ENCODE measurements at regions not wholly inside any gene's neighbourhood (a gene's known extent, or its start where the extent isn't known, plus 50 kb on each side); places are given as distances from the start of the nearest gene placed in this dataset.

GRCh38 chr7:124460555-124460954 is 305.0 kb downstream of the GPR37 start:
- no peak overlapping the region for H2AFZ ChIP-seq (ENCODE audit: low read length)
- no peaks in the 10 kb centered on the region for H3K79me2 ChIP-seq (ENCODE audit: insufficient read depth, low read length)
- H3K9ac ChIP-seq (ENCODE audit: extremely low read depth, insufficient read length, low read length): no peak overlapping the region
- no peaks in the 10 kb centered on the region for H3K27me3 ChIP-seq (ENCODE audit: insufficient read depth, low read length)
- no peaks in the 10 kb centered on the region for H3K36me3 Mint-ChIP-seq (ENCODE audit: insufficient read depth in 1 of 3, low read depth in 3 of 3)
- H3K18ac ChIP-seq (ENCODE audit: insufficient read length, low read depth, low read length): no peak overlapping the region
- no peaks in the 10 kb centered on the region for H3K4me1 ChIP-seq (ENCODE audit: insufficient read depth, low read length)
- H4K5ac ChIP-seq (ENCODE audit: insufficient read length, low read depth, low read length): no peak overlapping the region
- H3K56ac ChIP-seq (ENCODE audit: insufficient read length, low read depth, low read length): no peak overlapping the region
- H2BK12ac ChIP-seq (ENCODE audit: insufficient read length, low read depth, low read length): no peak overlapping the region
- no peak overlapping the region for H2BK15ac ChIP-seq (ENCODE audit: low read depth, low read length)
- no peak overlapping the region for H3K4ac ChIP-seq (ENCODE audit: low read depth, low read length)
- no peak overlapping the region for H2BK5ac ChIP-seq (ENCODE audit: insufficient read length, low read length)
- H2AK5ac ChIP-seq (ENCODE audit: insufficient read length, low read length): no peak overlapping the region
- no peak for DNase-seq
- H3K4me2 ChIP-seq (ENCODE audit: insufficient read depth, insufficient read length, low read length): no peak overlapping the region
- H3K23ac ChIP-seq (ENCODE audit: insufficient read length, low read depth, low read length): no peak overlapping the region
- no peak overlapping the region for H4K91ac ChIP-seq (ENCODE audit: insufficient read length, low read depth, low read length)
- no peak overlapping the region for H3T11ph ChIP-seq (ENCODE audit: low read length)
- no peaks in the 10 kb centered on the region for H4K20me1 ChIP-seq (ENCODE audit: control insufficient read depth, insufficient read depth, insufficient read length)
- no peak overlapping the region for H2BK20ac ChIP-seq (ENCODE audit: low read depth, low read length, poor library complexity, severe bottlenecking)
- peaks cover 0 to 2% of the 10 kb centered on the region in 2 experiments; a peak in 2 of 5 replicates for H3K9me3 Mint-ChIP-seq
- no peaks in the 10 kb centered on the region for H3K4me1 Mint-ChIP-seq
- H3K79me1 ChIP-seq (ENCODE audit: insufficient read depth, low read depth, low read length, poor library complexity, severe bottlenecking): no peaks in the 10 kb centered on the region
- H3K23me2 ChIP-seq (ENCODE audit: insufficient read length, low read depth, low read length, poor library complexity, severe bottlenecking): no peaks in the 10 kb centered on the region
- no peak overlapping the region for H3K14ac ChIP-seq (ENCODE audit: insufficient read depth, low read length)
- no peak overlapping the region for H3K27ac Mint-ChIP-seq
- no peaks in the 10 kb centered on the region for H3K27me3 Mint-ChIP-seq (ENCODE audit: low read depth)
- H2BK120ac ChIP-seq (ENCODE audit: low read depth, low read length, poor library complexity, severe bottlenecking): no peak overlapping the region
- no peak overlapping the region for H3K4me3 Mint-ChIP-seq
- no peaks in the 10 kb centered on the region for H3K9me3 ChIP-seq (ENCODE audit: control insufficient read depth, low read depth, low read length)
- no peak for TF ChIP-seq CTCF (conservative IDR thresholded peaks at IDR 0.05)
- no CpG with 5 or more reads among the region's 2 CpGs for WGBS (ENCODE audit: extremely low coverage, insufficient read length, low lambda C conversion rate)
- H3K27ac ChIP-seq (ENCODE audit: insufficient read length, low read depth, low read length): no peak overlapping the region
- H4K8ac ChIP-seq (replicated peaks; ENCODE audit: insufficient read length, low read depth, low read length): no peak overlapping the region

Data from H9 (cell line).